ENCODE measurements at regions not wholly inside any gene's neighbourhood (a gene's known extent, or its start where the extent isn't known, plus 50 kb on each side); places are given as distances from the start of the nearest gene placed in this dataset.

DNA sequence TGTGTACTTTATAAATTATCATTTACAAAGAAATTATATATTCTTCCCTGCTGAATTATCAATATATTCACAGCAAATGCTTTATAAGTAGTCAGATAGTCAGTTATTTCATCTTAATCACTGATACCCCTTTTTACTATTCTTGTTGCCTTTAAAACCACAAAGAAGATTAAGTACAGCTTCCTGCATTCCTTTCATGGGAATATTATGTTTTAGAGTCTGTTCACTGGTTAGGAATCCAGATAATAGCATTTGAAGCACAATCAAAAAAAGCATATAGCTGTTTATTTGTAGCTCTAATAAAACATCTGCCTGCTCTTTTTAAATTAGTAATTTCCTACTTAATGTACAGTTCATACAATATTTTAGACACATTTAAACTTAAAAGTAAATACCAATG is 508.9 kb downstream of the FBXO15 start:
- TF ChIP-seq POLR2A (IDR thresholded peaks at IDR 0.05; ENCODE audit: low read depth) (no peak), CTCF (IDR thresholded peaks at IDR 0.05) (no peak), POLR2AphosphoS5 (IDR thresholded peaks at IDR 0.05) (no peak)
